GM12865 (cell line): ENCODE measurements at regions not wholly inside any gene's neighbourhood (a gene's known extent, or its start where the extent isn't known, plus 50 kb on each side); places are given as distances from the start of the nearest gene placed in this dataset.

Source experiments
- DNase-seq: peaks from one replicate; pipeline ENCODE4 v3.0.0; 2010; ENCODE audit warnings: low read depth
- H3K4me3 ChIP-seq: 2 replicates; pipeline ENCODE4 v1.5.1; 2011; ENCODE audit warnings: mild to moderate bottlenecking, low read depth, low read length, control low read depth
- TF ChIP-seq, protein P1 (sequence below): IDR thresholded peaks from 2 replicates; pipeline ENCODE4 v1.5.1; 2011; ENCODE audit warnings: low read length, control low read depth, low read depth, inconsistent platforms; ENCODE audit not compliant: insufficient read depth; ENCODE audit errors: missing control alignments

- H3K4me3 ChIP-seq, result no peak overlapping the region
- TF ChIP-seq, protein P1, sequence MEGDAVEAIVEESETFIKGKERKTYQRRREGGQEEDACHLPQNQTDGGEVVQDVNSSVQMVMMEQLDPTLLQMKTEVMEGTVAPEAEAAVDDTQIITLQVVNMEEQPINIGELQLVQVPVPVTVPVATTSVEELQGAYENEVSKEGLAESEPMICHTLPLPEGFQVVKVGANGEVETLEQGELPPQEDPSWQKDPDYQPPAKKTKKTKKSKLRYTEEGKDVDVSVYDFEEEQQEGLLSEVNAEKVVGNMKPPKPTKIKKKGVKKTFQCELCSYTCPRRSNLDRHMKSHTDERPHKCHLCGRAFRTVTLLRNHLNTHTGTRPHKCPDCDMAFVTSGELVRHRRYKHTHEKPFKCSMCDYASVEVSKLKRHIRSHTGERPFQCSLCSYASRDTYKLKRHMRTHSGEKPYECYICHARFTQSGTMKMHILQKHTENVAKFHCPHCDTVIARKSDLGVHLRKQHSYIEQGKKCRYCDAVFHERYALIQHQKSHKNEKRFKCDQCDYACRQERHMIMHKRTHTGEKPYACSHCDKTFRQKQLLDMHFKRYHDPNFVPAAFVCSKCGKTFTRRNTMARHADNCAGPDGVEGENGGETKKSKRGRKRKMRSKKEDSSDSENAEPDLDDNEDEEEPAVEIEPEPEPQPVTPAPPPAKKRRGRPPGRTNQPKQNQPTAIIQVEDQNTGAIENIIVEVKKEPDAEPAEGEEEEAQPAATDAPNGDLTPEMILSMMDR, result peak; percentile 3
- DNase-seq, result peak; percentile 22
These were observed 52.3 kb upstream of the SNTG2 start for GRCh38 chr2:898319-898718.

DNA sequence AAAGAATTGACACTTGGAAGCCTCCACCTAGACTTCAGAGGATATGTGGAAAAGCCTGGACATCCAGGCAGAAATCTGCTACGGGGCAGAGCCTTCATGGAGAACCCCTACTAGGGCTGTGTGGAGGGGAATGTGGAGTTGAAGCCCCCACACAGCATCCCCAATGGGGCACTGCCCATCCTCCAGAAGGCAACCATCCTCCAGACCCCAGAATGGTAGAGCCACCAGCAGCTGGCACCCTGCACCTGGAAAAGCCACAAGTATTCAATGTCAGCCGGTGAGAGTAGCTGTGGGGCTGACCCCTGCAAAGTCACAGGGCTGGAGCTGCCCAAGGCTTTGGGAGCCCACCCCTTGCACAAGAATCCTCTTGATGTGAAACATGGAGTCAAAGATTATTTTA is 53.6 kb upstream of the SNTG2 start:
- DNase-seq, result no peak
- TF ChIP-seq, protein P1, result no peak
- no peak overlapping the region for H3K4me3 ChIP-seq

GRCh38 chr2:893311-893710 is 57.3 kb upstream of the SNTG2 start:
- TF ChIP-seq, protein P1, result no peak
- no peak for DNase-seq
- no peak overlapping the region for H3K4me3 ChIP-seq

- TF ChIP-seq, protein P1, result no peak
- H3K4me3 ChIP-seq, result no peak overlapping the region
These were observed 57.8 kb upstream of the SNTG2 start for GRCh38 chr2:892892-893291.

GRCh38 chr2:892401-892800 is 58.2 kb upstream of the SNTG2 start:
- TF ChIP-seq, protein P1, result no peak
- no peak overlapping the region for H3K4me3 ChIP-seq
- DNase-seq, result peak; percentile 13

More at GRCh38 chr2:892892-893291, 57.8 kb upstream of the SNTG2 start:
- no peak for DNase-seq

DNA sequence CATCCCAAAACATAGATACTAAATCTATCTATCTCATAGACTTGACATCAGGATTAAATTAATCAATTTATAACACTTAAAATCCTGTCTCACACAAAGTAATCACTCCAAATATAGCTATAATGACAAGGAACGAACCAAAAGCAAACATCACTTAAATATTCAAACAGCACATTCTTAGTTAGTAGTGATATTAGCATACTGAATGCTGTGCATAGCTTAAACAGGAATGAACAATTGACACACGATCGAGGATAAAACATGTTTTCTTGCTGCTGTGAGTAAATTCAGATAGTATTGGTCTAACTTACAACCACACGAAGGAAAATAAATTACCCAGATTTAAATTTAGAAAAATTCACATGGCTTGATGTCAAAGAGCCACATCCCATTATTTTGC is 58.9 kb upstream of the SNTG2 start:
- no peak overlapping the region for H3K4me3 ChIP-seq
- no peak for DNase-seq
- TF ChIP-seq, protein P1, result no peak

GRCh38 chr2:890791-891190 is 59.9 kb upstream of the SNTG2 start:
- no peak overlapping the region for H3K4me3 ChIP-seq
- no peak for DNase-seq
- TF ChIP-seq, protein P1, result no peak
